SK-N-SH treated with all-trans-retinoic acid at 6 μM for 48 hours (cell line): ENCODE measurements at regions not wholly inside any gene's neighbourhood (a gene's known extent, or its start where the extent isn't known, plus 50 kb on each side); places are given as distances from the start of the nearest gene placed in this dataset.
"Not testable (repeated sequence)": the region's sequence is repeated elsewhere in the genome, so short reads cannot be mapped to it uniquely, and the experiment has no call there.

Experiments used
- PATZ1 ChIP-seq: fragments of 250-450 bp; sonication (Bioruptor Pico); IDR thresholded peaks from 2 replicates; pipeline ENCODE4 v1.8.0; 2020; ENCODE audit warnings: mild to moderate bottlenecking, moderate library complexity, borderline replicate concordance
- TCF4 ChIP-seq: fragments of 250-450 bp; sonication (Bioruptor Pico); IDR thresholded peaks from 2 replicates; pipeline ENCODE4 v1.8.0; 2021; ENCODE audit warnings: mild to moderate bottlenecking, moderate library complexity, borderline replicate concordance
- ZFP3 ChIP-seq: fragments of 250-450 bp; sonication (Bioruptor Pico); IDR thresholded peaks from 2 replicates; pipeline ENCODE4 v1.5.0; 2020; ENCODE audit warnings: mild to moderate bottlenecking, moderate library complexity
- ZNF70 ChIP-seq: fragments of 450-650 bp; formaldehyde crosslinking; IDR thresholded peaks from 2 replicates; pipeline ENCODE4 v1.5.0; 2020; ENCODE audit warnings: mild to moderate bottlenecking, moderate library complexity
- ZNF8 ChIP-seq: fragments of 450-650 bp; formaldehyde crosslinking; IDR thresholded peaks from 2 replicates; pipeline ENCODE4 v1.5.0; 2020; ENCODE audit warnings: mild to moderate bottlenecking, moderate library complexity

- TF ChIP-seq ZNF70 (CRISPR knock-in tag); TCF4; ZNF8 (CRISPR knock-in tag); PATZ1 (CRISPR knock-in tag); ZFP3: not testable (repeated sequence)
Observed at GRCh38 chr4:49287893-49288292, 301.8 kb downstream of the CWH43 start.
